Psoas muscle (tissue), 7 donors: ENCODE measurements at regions not wholly inside any gene's neighbourhood (a gene's known extent, or its start where the extent isn't known, plus 50 kb on each side); places are given as distances from the start of the nearest gene placed in this dataset.

Experiments used
- ATAC-seq, 4 donors: fragments of 200-7000 bp; cut with Tn5 transposase; one replicate each; pipeline ENCODE4 v1.9.1; 2020; ENCODE audit warnings: moderate library complexity in 3 of 4, mild to moderate bottlenecking in 2 of 4
- DNase-seq, 2 donors: peaks; one replicate each; pipeline ENCODE4 v3.0.0-alpha.2; 2020
- H3K27ac ChIP-seq: fragments of 200-600 bp; one replicate; pipeline ENCODE4 v1.8.0; 2022
- H3K27me3 ChIP-seq, 3 donors: fragments of 200-600 bp in 1 of 3; one replicate each; pipeline versions ENCODE4 v1.6.1 to v1.8.0; 2013 to 2022; ENCODE audit warnings: low read length in 2 of 3, mild to moderate bottlenecking in 2 of 3, moderate library complexity in 1 of 3; ENCODE audit not compliant: insufficient read depth in 3 of 3
- H3K36me3 ChIP-seq, 2 donors: fragments of 200-600 bp in 1 of 2; one replicate each; pipeline versions ENCODE4 v1.6.1 to v1.8.0; 2013 to 2022; ENCODE audit warnings: low read depth in 1 of 2, mild to moderate bottlenecking in 1 of 2, moderate library complexity in 1 of 2; ENCODE audit not compliant: insufficient read depth in 1 of 2
- H3K4me1 ChIP-seq: fragments of 200-600 bp; one replicate; pipeline ENCODE4 v1.8.0; 2022
- H3K4me3 ChIP-seq: fragments of 200-600 bp; one replicate; pipeline ENCODE4 v1.8.0; 2022; ENCODE audit warnings: mild to moderate bottlenecking
- H3K9me3 ChIP-seq: fragments of 200-600 bp; one replicate; pipeline ENCODE4 v1.8.0; 2022
- WGBS, 3 donors: extraction: QIAGEN DNeasy Blood & Tissue Kit; methylation state at CpG; one replicate each; pipeline versions ENCODE4 v1.1.6 to v1.1.7; 2013; 5-methylcytosine and 5-hydroxymethylcytosine counted together
- intact Hi-C, 2 donors: fragments of 100-400 bp; cut with DNase I; formaldehyde crosslinking; loops; one replicate each; pipeline versions ENCODE4 v1.11.0 to v1.14.2; 2022
- TF ChIP-seq, protein P1 (sequence below): fragments of 200-600 bp; IDR thresholded peaks from one replicate; pipeline ENCODE4 v1.8.0; 2022; ENCODE audit warnings: antibody characterized with exemption
- donor health status: healthy with polysubstance abuse.
- donor health status: DM: no; HTN: no; CAD: no; lungs with moderate emphysema.
- donor health status: Bipolar disorder and iron deficiency.
- donor health status: healthy.
- donor health status: DM: yes; HTN: yes; CAD: no.
- donor health status: DM: no; HTN: no; CAD: no.
- donor health status: DM: yes; HTN: yes; CAD: no.

DNA sequence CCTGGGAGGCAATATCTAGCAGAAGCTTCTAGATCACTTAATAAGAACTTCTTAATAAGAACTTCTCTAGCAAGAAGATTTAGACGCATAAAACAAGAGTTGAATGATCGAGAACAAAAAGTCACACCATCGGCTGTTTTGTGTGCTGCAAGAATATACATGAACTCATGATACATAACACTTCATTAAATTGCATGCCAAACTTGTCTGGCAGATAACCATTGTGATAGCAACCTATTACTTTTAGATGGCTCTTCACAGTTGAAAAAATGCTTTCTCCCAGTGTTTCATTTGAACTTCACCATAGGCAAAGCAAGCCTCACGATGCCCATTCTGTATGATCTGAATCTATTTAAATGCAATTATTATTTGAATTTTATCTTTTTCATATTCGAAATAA is 249.9 kb downstream of the CBLN4 start:
- H3K4me1 ChIP-seq: no peaks in the 10 kb centered on the region
- no peaks in the 10 kb centered on the region for H3K27me3 ChIP-seq
- H3K4me3 ChIP-seq: no peak overlapping the region
- no peak for DNase-seq
- TF ChIP-seq, protein P1, sequence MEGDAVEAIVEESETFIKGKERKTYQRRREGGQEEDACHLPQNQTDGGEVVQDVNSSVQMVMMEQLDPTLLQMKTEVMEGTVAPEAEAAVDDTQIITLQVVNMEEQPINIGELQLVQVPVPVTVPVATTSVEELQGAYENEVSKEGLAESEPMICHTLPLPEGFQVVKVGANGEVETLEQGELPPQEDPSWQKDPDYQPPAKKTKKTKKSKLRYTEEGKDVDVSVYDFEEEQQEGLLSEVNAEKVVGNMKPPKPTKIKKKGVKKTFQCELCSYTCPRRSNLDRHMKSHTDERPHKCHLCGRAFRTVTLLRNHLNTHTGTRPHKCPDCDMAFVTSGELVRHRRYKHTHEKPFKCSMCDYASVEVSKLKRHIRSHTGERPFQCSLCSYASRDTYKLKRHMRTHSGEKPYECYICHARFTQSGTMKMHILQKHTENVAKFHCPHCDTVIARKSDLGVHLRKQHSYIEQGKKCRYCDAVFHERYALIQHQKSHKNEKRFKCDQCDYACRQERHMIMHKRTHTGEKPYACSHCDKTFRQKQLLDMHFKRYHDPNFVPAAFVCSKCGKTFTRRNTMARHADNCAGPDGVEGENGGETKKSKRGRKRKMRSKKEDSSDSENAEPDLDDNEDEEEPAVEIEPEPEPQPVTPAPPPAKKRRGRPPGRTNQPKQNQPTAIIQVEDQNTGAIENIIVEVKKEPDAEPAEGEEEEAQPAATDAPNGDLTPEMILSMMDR: no peak
- no peaks in the 10 kb centered on the region for H3K9me3 ChIP-seq
- 86 to 90% (median 89%) methylated on average over 5 of the region's 5 CpGs for WGBS, 3 donors
- H3K36me3 ChIP-seq: no peaks in the 10 kb centered on the region
- intact Hi-C loops: no loop called here
- no peak overlapping the region for H3K27ac ChIP-seq
- no peak for ATAC-seq

GRCh38 chr20:55746723-55747122 is 258.6 kb downstream of the CBLN4 start:
- no peak for ATAC-seq
- no peak overlapping the region for H3K4me3 ChIP-seq
- DNase-seq: no peak
- H3K36me3 ChIP-seq: no peaks in the 10 kb centered on the region
- intact Hi-C loops: no loop called here
- TF ChIP-seq, protein P1: no peak
- whole genome bisulfite sequencing, 3 donors: 91 to 97% (median 95%) methylated on average over 1 of the region's 1 CpG
- no peaks in the 10 kb centered on the region for H3K9me3 ChIP-seq
- no peaks in the 10 kb centered on the region for H3K4me1 ChIP-seq
- no peak overlapping the region for H3K27ac ChIP-seq
- H3K27me3 ChIP-seq: no peaks in the 10 kb centered on the region

DNA sequence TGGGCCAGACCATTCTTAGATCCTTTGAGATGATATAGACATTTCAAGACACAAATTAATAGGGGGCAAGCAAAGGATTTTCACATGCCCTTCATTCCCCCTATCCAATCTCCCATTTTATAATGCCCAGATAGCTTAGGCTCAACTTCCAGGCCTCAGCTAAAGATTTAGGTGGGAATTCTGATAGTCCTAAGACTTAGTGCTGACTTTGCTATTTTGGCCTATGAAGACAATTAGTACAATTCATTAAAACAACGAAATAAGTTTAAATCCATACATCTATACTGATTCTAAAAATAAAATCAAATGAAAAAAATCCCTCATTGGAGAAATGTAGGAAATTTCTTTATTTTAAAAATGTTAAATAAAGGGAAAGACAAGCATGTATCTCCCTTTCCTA is 259.5 kb downstream of the CBLN4 start:
- intact Hi-C loops: no loop called here
- ATAC-seq (no peak), DNase-seq (no peak)
- no peak overlapping the region for H3K4me3 ChIP-seq
- H3K4me1 ChIP-seq: no peaks in the 10 kb centered on the region
- H3K27ac ChIP-seq: no peak overlapping the region
- 70 to 78% (median 74%) methylated on average over 1 of the region's 1 CpG for WGBS, 3 donors
- no peaks in the 10 kb centered on the region for H3K9me3 ChIP-seq
- H3K36me3 ChIP-seq: no peaks in the 10 kb centered on the region
- no peaks in the 10 kb centered on the region for H3K27me3 ChIP-seq
- TF ChIP-seq, protein P1: no peak

DNA sequence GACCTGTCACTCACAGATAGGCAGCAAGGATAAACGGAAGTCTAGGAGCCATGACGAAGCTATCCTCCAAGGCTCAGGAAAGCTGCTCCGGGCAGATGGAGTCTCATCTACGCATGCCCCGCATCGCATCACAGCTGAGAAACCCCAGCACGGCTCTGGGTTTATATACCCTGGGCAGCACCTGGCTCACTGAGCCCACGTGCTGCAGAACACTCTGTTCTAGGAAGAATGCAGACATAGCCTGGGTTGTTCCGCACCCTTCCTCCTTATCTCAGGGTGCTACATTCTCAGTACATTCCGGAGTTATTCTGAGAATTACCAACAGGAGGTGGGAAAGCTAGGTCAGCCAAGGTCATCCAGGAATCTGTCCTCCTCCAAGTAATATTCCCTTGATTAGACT is 260.4 kb downstream of the CBLN4 start:
- ATAC-seq (no peak), DNase-seq (no peak)
- H3K4me1 ChIP-seq: no peaks in the 10 kb centered on the region
- TF ChIP-seq, protein P1: no peak
- H3K36me3 ChIP-seq: no peaks in the 10 kb centered on the region
- no peaks in the 10 kb centered on the region for H3K9me3 ChIP-seq
- intact Hi-C loops: no loop called here
- no peak overlapping the region for H3K4me3 ChIP-seq
- WGBS, 3 donors: 76 to 86% (median 85%) methylated on average over 10 of the region's 10 CpGs
- no peaks in the 10 kb centered on the region for H3K27me3 ChIP-seq
- no peak overlapping the region for H3K27ac ChIP-seq

- H3K9me3 ChIP-seq: no peaks in the 10 kb centered on the region
- TF ChIP-seq, protein P1: no peak
- no peaks in the 10 kb centered on the region for H3K36me3 ChIP-seq
- intact Hi-C loops: no loop called here
- no peak overlapping the region for H3K4me3 ChIP-seq
- ATAC-seq (no peak), DNase-seq (no peak)
- WGBS, 3 donors: 63 to 86% (median 67%) methylated on average over 3 of the region's 3 CpGs
- no peak overlapping the region for H3K27ac ChIP-seq
- no peaks in the 10 kb centered on the region for H3K4me1 ChIP-seq
- no peaks in the 10 kb centered on the region for H3K27me3 ChIP-seq
These were observed 263.5 kb downstream of the CBLN4 start for GRCh38 chr20:55741801-55742200.
